ENCODE measurements at regions not wholly inside any gene's neighbourhood (a gene's known extent, or its start where the extent isn't known, plus 50 kb on each side); places are given as distances from the start of the nearest gene placed in this dataset.

- no peak overlapping the region for H2AK5ac ChIP-seq (ENCODE audit: low read length)
Observed at GRCh38 chr5:135186662-135187522, 152.9 kb upstream of the PITX1 start.

GRCh38 chr5:135185481-135186065 lies 151.5 kb upstream of the PITX1 start:
- Histone ChIP-seq H3K18ac (ENCODE audit: low read length) (no peak overlapping the region), H4K5ac (ENCODE audit: low read length) (no peak overlapping the region), H3K4me2 (ENCODE audit: low read length) (no peak overlapping the region), H4K8ac (ENCODE audit: low read depth, low read length) (no peak overlapping the region), H3K36me3 (ENCODE audit: control insufficient read depth, insufficient read depth, low read length) (no peaks in the 10 kb centered on the region), H2BK5ac (ENCODE audit: low read length) (no peak overlapping the region), H3K4me3 (ENCODE audit: low read length) (no peak overlapping the region), H3K79me1 (ENCODE audit: low read length) (no peaks in the 10 kb centered on the region), H3K4ac (ENCODE audit: low read depth, low read length) (no peak overlapping the region), H3K27ac (ENCODE audit: low read depth, low read length) (no peak overlapping the region), H2AK5ac (ENCODE audit: low read length) (peak overlapping the region; percentile 34), H3K4me1 (ENCODE audit: control insufficient read depth, low read depth, low read length) (no peaks in the 10 kb centered on the region), H2BK15ac (replicated peaks; ENCODE audit: low read depth) (no peak overlapping the region), H3K23ac (ENCODE audit: low read length) (no peak overlapping the region), H2BK120ac (ENCODE audit: low read depth, low read length) (no peak overlapping the region), H3K56ac (ENCODE audit: low read length) (no peak overlapping the region), H3K27me3 (ENCODE audit: insufficient read depth, low read length, poor library complexity) (no peaks in the 10 kb centered on the region), H3K79me2 (ENCODE audit: control insufficient read depth, insufficient read depth, low read length) (no peaks in the 10 kb centered on the region), H3K9ac (ENCODE audit: low read length) (no peak overlapping the region)
- peak; percentile 32 for DNase-seq
- no CpG with 5 or more reads among the region's 6 CpGs for WGBS (ENCODE audit: extremely low coverage, insufficient coverage, low lambda C conversion rate)

More at GRCh38 chr5:135186662-135187522, 152.9 kb upstream of the PITX1 start:
- H3K4me3 ChIP-seq (ENCODE audit: low read length): no peak overlapping the region
- H3K18ac ChIP-seq (ENCODE audit: low read length): no peak overlapping the region
- no CpG with 5 or more reads among the region's 8 CpGs for WGBS (ENCODE audit: extremely low coverage, insufficient coverage, low lambda C conversion rate)
- DNase-seq: peak; percentile 59
- H3K4me1 ChIP-seq (ENCODE audit: control insufficient read depth, low read depth, low read length): peaks cover 2% of the 10 kb centered on the region
- H3K4ac ChIP-seq (ENCODE audit: low read depth, low read length): no peak overlapping the region
- no peaks in the 10 kb centered on the region for H3K27me3 ChIP-seq (ENCODE audit: insufficient read depth, low read length, poor library complexity)
- H3K27ac ChIP-seq (ENCODE audit: low read depth, low read length): no peak overlapping the region
- H4K8ac ChIP-seq (ENCODE audit: low read depth, low read length): no peak overlapping the region
- H4K5ac ChIP-seq (ENCODE audit: low read length): no peak overlapping the region
- no peak overlapping the region for H2BK15ac ChIP-seq (replicated peaks; ENCODE audit: low read depth)
- no peaks in the 10 kb centered on the region for H3K36me3 ChIP-seq (ENCODE audit: control insufficient read depth, insufficient read depth, low read length)
- H3K9ac ChIP-seq (ENCODE audit: low read length): no peak overlapping the region
- no peak overlapping the region for H2BK120ac ChIP-seq (ENCODE audit: low read depth, low read length)
- no peaks in the 10 kb centered on the region for H3K79me1 ChIP-seq (ENCODE audit: low read length)
- no peak overlapping the region for H3K23ac ChIP-seq (ENCODE audit: low read length)
- no peaks in the 10 kb centered on the region for H3K79me2 ChIP-seq (ENCODE audit: control insufficient read depth, insufficient read depth, low read length)
- no peak overlapping the region for H2BK5ac ChIP-seq (ENCODE audit: low read length)
- no peak overlapping the region for H3K4me2 ChIP-seq (ENCODE audit: low read length)
- no peak overlapping the region for H3K56ac ChIP-seq (ENCODE audit: low read length)

DNA sequence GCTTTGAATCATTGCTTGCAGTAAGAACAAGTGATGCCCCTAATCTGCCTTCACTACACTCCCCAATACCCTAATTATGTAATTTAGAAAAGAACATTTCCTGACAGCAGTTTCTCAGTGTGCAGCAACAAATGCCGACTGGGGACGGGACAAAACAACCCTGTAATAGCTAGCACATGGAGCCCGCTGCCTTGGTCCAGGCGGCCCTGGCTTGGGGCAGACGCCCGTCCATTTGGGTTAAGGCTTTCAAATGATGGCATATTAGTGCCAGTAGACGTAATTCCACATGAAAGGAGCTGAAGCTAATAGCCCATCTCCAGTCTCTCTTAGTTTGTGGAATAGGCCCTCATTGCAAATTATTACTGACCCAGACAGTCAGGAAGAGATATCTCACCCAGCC lies 150.6 kb upstream of the PITX1 start:
- no peak overlapping the region for H3K4me2 ChIP-seq (ENCODE audit: low read length)
- H2BK120ac ChIP-seq (ENCODE audit: low read depth, low read length): no peak overlapping the region
- no peaks in the 10 kb centered on the region for H3K4me1 ChIP-seq (ENCODE audit: control insufficient read depth, low read depth, low read length)
- H2BK15ac ChIP-seq (replicated peaks; ENCODE audit: low read depth): no peak overlapping the region
- no peak overlapping the region for H3K56ac ChIP-seq (ENCODE audit: low read length)
- H3K27ac ChIP-seq (ENCODE audit: low read depth, low read length): no peak overlapping the region
- no CpG with 5 or more reads among the region's 7 CpGs for WGBS (ENCODE audit: extremely low coverage, insufficient coverage, low lambda C conversion rate)
- no peak overlapping the region for H2BK5ac ChIP-seq (ENCODE audit: low read length)
- no peaks in the 10 kb centered on the region for H3K79me1 ChIP-seq (ENCODE audit: low read length)
- H3K18ac ChIP-seq (ENCODE audit: low read length): no peak overlapping the region
- H3K4ac ChIP-seq (ENCODE audit: low read depth, low read length): no peak overlapping the region
- no peak overlapping the region for H3K9ac ChIP-seq (ENCODE audit: low read length)
- H3K23ac ChIP-seq (ENCODE audit: low read length): no peak overlapping the region
- no peaks in the 10 kb centered on the region for H3K79me2 ChIP-seq (ENCODE audit: control insufficient read depth, insufficient read depth, low read length)
- H4K8ac ChIP-seq (ENCODE audit: low read depth, low read length): no peak overlapping the region
- no peaks in the 10 kb centered on the region for H3K36me3 ChIP-seq (ENCODE audit: control insufficient read depth, insufficient read depth, low read length)
- no peak overlapping the region for H3K4me3 ChIP-seq (ENCODE audit: low read length)
- H2AK5ac ChIP-seq (ENCODE audit: low read length): no peak overlapping the region
- no peak overlapping the region for H4K5ac ChIP-seq (ENCODE audit: low read length)
- H3K27me3 ChIP-seq (ENCODE audit: insufficient read depth, low read length, poor library complexity): no peaks in the 10 kb centered on the region
- DNase-seq: no peak

GRCh38 chr5:135183464-135183863 lies 149.4 kb upstream of the PITX1 start:
- no peak overlapping the region for H3K4me3 ChIP-seq (ENCODE audit: low read length)
- H3K27me3 ChIP-seq (ENCODE audit: insufficient read depth, low read length, poor library complexity): no peaks in the 10 kb centered on the region
- DNase-seq: no peak
- no peak overlapping the region for H3K18ac ChIP-seq (ENCODE audit: low read length)
- no peak overlapping the region for H4K5ac ChIP-seq (ENCODE audit: low read length)
- no peaks in the 10 kb centered on the region for H3K4me1 ChIP-seq (ENCODE audit: control insufficient read depth, low read depth, low read length)
- H3K4me2 ChIP-seq (ENCODE audit: low read length): no peak overlapping the region
- H2BK5ac ChIP-seq (ENCODE audit: low read length): no peak overlapping the region
- H2BK120ac ChIP-seq (ENCODE audit: low read depth, low read length): no peak overlapping the region
- H3K79me2 ChIP-seq (ENCODE audit: control insufficient read depth, insufficient read depth, low read length): no peaks in the 10 kb centered on the region
- H2AK5ac ChIP-seq (ENCODE audit: low read length): no peak overlapping the region
- WGBS (ENCODE audit: extremely low coverage, insufficient coverage, low lambda C conversion rate): no CpG with 5 or more reads among the region's 4 CpGs
- no peaks in the 10 kb centered on the region for H3K79me1 ChIP-seq (ENCODE audit: low read length)
- no peak overlapping the region for H2BK15ac ChIP-seq (replicated peaks; ENCODE audit: low read depth)
- H3K36me3 ChIP-seq (ENCODE audit: control insufficient read depth, insufficient read depth, low read length): no peaks in the 10 kb centered on the region
- no peak overlapping the region for H4K8ac ChIP-seq (ENCODE audit: low read depth, low read length)
- H3K4ac ChIP-seq (ENCODE audit: low read depth, low read length): no peak overlapping the region
- no peak overlapping the region for H3K9ac ChIP-seq (ENCODE audit: low read length)
- no peak overlapping the region for H3K27ac ChIP-seq (ENCODE audit: low read depth, low read length)
- no peak overlapping the region for H3K56ac ChIP-seq (ENCODE audit: low read length)
- H3K23ac ChIP-seq (ENCODE audit: low read length): no peak overlapping the region

GRCh38 chr5:135182675-135183074 lies 148.6 kb upstream of the PITX1 start:
- no peak overlapping the region for H3K4me2 ChIP-seq (ENCODE audit: low read length)
- H4K8ac ChIP-seq (ENCODE audit: low read depth, low read length): no peak overlapping the region
- no peaks in the 10 kb centered on the region for H3K36me3 ChIP-seq (ENCODE audit: control insufficient read depth, insufficient read depth, low read length)
- H3K27me3 ChIP-seq (ENCODE audit: insufficient read depth, low read length, poor library complexity): no peaks in the 10 kb centered on the region
- no peak overlapping the region for H3K4me3 ChIP-seq (ENCODE audit: low read length)
- no peak overlapping the region for H2AK5ac ChIP-seq (ENCODE audit: low read length)
- no peak overlapping the region for H2BK5ac ChIP-seq (ENCODE audit: low read length)
- WGBS (ENCODE audit: extremely low coverage, insufficient coverage, low lambda C conversion rate): no CpG with 5 or more reads among the region's 5 CpGs
- H2BK120ac ChIP-seq (ENCODE audit: low read depth, low read length): no peak overlapping the region
- no peaks in the 10 kb centered on the region for H3K79me1 ChIP-seq (ENCODE audit: low read length)
- no peak for DNase-seq
- H3K4ac ChIP-seq (ENCODE audit: low read depth, low read length): no peak overlapping the region
- H3K56ac ChIP-seq (ENCODE audit: low read length): no peak overlapping the region
- H3K79me2 ChIP-seq (ENCODE audit: control insufficient read depth, insufficient read depth, low read length): no peaks in the 10 kb centered on the region
- no peak overlapping the region for H2BK15ac ChIP-seq (replicated peaks; ENCODE audit: low read depth)
- no peak overlapping the region for H4K5ac ChIP-seq (ENCODE audit: low read length)
- H3K23ac ChIP-seq (ENCODE audit: low read length): no peak overlapping the region
- H3K9ac ChIP-seq (ENCODE audit: low read length): no peak overlapping the region
- no peak overlapping the region for H3K27ac ChIP-seq (ENCODE audit: low read depth, low read length)
- H3K18ac ChIP-seq (ENCODE audit: low read length): no peak overlapping the region
- H3K4me1 ChIP-seq (ENCODE audit: control insufficient read depth, low read depth, low read length): no peaks in the 10 kb centered on the region
